ENCODE measurements at regions not wholly inside any gene's neighbourhood (a gene's known extent, or its start where the extent isn't known, plus 50 kb on each side); places are given as distances from the start of the nearest gene placed in this dataset.
"Not testable (repeated sequence)": the region's sequence is repeated elsewhere in the genome, so short reads cannot be mapped to it uniquely, and the experiment has no call there.

DNA sequence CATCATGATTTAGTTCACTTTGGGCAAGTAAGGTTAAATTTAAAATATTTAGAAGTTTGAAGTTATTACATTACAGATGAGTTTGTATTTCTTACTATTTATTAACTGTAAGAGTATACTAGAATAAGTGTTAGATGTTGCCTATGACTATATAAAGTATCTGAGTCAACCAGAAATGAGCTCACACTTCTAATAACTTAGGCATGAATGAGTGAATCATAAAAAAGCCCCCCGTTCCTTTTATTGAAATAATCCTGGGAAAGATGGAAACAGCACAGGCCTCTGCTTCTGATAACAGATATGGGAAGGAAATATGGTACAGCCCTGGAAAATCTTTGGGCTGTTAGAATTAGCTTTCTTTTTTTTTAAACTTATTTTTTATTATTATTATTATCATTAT, 66.6 kb upstream of the TGFBR2 start:
- TF ChIP-seq, protein P1, sequence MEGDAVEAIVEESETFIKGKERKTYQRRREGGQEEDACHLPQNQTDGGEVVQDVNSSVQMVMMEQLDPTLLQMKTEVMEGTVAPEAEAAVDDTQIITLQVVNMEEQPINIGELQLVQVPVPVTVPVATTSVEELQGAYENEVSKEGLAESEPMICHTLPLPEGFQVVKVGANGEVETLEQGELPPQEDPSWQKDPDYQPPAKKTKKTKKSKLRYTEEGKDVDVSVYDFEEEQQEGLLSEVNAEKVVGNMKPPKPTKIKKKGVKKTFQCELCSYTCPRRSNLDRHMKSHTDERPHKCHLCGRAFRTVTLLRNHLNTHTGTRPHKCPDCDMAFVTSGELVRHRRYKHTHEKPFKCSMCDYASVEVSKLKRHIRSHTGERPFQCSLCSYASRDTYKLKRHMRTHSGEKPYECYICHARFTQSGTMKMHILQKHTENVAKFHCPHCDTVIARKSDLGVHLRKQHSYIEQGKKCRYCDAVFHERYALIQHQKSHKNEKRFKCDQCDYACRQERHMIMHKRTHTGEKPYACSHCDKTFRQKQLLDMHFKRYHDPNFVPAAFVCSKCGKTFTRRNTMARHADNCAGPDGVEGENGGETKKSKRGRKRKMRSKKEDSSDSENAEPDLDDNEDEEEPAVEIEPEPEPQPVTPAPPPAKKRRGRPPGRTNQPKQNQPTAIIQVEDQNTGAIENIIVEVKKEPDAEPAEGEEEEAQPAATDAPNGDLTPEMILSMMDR (conservative IDR thresholded peaks at IDR 0.05): no peak
- H3K27ac ChIP-seq: no peak overlapping the region

DNA sequence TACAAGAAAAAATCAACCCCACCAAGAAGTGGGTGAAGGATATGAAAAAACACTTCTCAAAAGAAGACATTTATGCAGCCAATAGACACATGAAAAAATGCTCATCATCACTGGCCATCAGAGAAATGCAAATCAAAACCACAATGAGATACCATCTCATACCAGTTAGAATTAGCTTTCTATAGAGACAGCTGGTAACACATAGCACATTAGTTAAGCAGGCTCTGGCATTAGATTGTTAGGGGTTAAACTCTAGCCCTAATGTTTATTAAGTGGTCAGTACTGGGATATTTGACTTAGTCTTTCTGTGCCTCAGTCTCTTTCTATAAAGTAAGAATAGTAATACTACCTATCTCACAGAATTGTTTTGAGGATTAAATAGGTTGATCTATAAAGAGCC, 65.2 kb upstream of the TGFBR2 start:
- not testable (repeated sequence) for H3K27ac ChIP-seq

DNA sequence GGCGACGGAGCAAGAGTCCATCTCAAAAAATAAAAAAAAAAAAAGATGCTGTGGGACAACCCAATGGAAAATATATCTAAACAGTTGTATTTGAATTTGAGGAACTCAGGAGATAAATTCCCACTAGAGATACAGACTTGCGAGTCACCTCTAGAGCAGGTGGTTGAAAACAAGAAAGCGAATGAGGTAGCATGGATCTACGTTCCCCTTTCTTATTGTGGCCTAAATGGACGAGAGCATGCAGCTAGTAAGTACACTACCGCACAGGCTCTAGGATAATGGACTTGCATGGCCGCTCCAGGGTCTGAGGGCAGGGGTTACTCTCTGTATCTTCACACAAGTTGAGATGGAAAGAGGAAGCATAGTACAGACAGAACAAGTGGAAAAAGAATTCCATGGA, 63.5 kb upstream of the TGFBR2 start:
- TF ChIP-seq, protein P1 (conservative IDR thresholded peaks at IDR 0.05): no peak

DNA sequence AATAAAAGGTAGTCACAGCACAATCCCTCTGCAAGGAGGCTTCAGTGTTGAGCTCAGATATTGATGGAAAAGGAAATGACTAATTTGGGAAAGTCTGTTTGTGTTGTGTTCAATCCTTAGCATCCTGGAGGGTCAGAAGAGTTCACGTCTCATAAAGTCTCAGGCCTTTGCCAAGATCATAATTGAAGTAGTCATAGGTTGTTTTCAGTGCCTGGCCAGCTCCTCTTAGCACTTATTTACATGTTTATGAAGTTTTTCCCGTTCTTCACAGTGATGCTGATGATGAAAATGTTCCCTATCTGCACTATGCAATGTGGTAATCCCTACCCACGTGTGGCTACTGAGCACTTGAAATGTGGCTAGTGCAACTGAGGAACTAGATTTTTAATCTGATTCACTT, 61.6 kb upstream of the TGFBR2 start:
- TF ChIP-seq, protein P1 (conservative IDR thresholded peaks at IDR 0.05): no peak
- H3K27ac ChIP-seq: no peak overlapping the region

More for the DNA sequence above, 63.5 kb upstream of the TGFBR2 start:
- no peak overlapping the region for H3K27ac ChIP-seq

DNA sequence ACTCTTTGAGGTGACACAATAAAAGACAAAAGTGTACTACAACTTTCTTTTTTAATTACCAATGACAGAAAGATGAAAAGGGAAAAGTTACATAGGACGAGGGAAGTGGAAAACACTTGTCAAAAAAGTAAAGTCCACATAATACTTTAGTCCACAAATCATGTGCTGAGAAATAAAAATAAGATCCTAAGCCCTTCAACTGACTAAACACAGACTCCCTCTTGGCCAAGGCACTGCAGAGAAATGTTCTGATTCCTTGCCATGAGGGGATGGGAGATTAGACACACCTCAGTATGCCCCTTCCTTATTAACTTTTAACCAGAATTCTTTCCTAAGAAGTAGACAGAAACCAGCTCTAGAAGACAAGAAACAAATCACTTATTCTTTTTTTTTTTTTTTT, 59.5 kb upstream of the TGFBR2 start:
- no peak overlapping the region for H3K27ac ChIP-seq
- TF ChIP-seq, protein P1 (conservative IDR thresholded peaks at IDR 0.05): no peak

DNA sequence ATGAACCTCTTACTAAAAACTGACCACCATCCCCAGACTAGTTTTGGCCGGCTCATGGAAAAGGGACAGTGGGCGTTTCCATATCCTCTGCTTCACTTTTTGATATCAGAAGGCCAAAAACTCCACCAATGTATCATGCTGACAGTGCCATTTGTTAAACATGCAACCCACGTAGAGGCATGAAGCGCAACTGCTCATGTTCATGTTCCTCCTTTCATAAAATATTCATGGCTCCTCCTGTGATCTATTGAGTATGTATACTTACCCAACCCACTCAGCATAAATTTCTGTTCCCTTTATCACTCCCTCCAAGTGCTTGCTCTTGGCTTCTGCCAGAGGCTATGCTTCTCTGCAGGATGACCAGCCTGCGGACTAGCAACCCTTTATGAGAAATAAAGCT, 58.7 kb upstream of the TGFBR2 start:
- TF ChIP-seq, protein P1 (conservative IDR thresholded peaks at IDR 0.05): no peak
- H3K27ac ChIP-seq: no peak overlapping the region

DNA sequence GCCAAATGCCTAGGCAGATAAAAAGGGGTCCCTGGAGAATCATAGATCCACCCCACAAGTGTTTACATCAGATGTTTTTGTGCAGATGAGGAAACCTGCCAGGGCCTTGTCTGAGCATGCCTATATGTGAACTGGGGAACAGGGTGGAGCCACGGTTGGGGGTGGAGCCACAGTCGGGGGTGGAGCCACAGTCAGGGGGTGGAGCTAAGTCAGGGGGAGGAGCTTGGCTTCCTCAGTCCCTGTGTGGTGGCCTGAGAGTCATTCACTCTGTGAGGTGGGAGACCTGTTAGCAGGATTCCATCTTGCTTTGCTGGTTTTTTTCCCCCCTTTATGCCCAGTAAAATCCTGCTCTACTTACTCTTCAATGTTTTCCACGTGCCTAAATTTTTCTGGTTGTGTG, 57.8 kb upstream of the TGFBR2 start:
- H3K27ac ChIP-seq: no peak overlapping the region
- TF ChIP-seq, protein P1 (conservative IDR thresholded peaks at IDR 0.05): no peak

DNA sequence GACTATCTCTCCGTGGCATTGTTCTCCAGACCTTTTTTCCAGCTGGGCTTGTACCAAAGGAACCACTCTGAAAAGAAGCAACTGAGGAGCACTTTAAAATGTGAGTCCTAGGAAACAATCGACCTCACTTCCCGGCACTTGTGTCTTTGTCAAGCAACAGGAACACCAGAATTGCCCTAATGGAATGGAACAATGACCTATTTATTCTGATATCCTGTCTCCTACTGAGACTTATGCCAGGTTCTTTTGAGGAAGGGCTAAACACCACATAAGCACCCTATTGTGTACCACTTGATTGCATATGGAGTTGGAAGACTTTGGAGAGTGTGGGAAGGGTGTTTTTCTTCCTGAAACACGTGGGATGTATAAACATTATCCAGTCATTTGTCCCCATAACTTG, 56.8 kb upstream of the TGFBR2 start:
- no peak overlapping the region for H3K27ac ChIP-seq
- TF ChIP-seq, protein P1 (conservative IDR thresholded peaks at IDR 0.05): no peak

Measured in VCaP (cell line).